GM18519 (cell line): ENCODE measurements at regions not wholly inside any gene's neighbourhood (a gene's known extent, or its start where the extent isn't known, plus 50 kb on each side); places are given as distances from the start of the nearest gene placed in this dataset.
A peak's percentile ranks its signal among the peaks of the same experiment; 100 is the strongest.

Source experiments
- ATAC-seq: cut with Tn5 transposase; IDR thresholded peaks from one replicate; pipeline ENCODE4 v1.9.1; 2021; ENCODE audit warnings: mild to moderate bottlenecking, moderate library complexity; ENCODE audit not compliant: unreplicated experiment, low FRiP score

DNA sequence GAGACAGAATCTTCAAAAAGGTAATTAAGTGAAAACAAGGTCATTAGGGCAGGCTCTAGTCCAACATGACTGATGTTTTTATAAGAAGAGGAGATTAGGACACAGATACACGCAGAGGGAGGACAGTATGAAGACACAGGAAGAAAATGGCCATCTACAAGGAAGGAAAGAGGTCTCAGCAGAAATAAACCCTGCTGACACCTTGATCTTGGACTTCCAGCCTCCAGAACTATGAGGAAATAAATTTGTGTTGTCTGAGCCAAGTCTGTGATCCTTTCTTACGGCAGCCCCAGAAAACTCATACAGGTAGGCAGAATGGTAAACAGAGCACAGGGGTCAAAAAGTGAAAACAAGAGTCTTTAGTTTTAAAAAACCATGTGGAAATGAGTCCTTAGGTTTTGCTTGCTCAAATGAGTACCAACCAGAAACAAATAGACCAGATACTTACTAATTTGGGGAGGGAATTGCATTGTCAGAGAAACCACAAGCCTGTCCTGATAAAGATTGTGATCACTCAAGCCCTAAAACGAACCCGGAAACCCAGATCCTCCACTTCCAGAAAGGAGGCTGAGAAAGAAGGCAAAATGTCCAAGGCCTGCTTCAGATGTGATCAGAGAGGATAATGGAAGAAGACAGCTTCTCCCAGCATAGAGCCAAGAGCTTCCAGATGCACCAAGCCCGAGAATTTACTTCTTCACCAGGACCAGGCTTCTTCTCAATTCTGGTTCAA, 93.9 kb downstream of the DUSP6 start:
- no peak for ATAC-seq

DNA sequence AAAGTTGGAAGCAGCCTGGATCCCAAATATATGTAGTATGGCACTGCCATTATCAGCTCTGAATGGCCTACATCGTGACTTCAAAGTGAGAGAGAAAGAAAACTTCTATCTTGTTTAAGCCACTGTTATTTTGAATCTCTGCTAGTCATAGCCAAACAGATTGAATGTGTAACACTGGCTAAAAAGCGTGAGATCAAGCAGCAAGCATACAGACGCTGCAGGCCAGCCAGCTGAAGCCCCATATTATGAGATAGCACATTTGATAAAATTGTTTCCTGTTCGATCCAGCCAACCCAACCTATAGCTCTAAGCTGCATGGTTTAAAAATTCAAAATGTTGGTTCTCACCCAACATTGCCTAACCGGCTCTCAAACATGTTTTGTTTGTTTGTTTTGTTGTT, 95.0 kb downstream of the DUSP6 start:
- ATAC-seq, result no peak

DNA sequence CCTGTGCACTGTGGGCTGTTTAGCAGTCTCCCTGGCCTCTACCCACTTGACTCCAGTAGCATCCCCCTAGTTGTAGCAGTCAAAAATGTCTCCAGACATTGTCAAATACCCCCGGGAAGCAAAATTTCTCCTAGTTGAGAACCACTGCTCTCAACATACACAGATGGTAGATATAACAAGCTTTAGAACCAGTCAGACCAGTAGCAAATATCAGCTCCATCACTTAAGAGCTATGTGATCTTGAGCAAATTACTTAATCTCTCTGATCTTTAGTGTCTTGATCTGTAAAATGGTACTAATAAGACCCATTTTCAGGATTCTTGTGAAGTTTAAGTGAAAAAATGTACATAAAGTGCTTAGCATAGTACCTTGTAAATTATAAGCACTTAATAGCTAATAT, 96.2 kb downstream of the DUSP6 start:
- no peak for ATAC-seq

DNA sequence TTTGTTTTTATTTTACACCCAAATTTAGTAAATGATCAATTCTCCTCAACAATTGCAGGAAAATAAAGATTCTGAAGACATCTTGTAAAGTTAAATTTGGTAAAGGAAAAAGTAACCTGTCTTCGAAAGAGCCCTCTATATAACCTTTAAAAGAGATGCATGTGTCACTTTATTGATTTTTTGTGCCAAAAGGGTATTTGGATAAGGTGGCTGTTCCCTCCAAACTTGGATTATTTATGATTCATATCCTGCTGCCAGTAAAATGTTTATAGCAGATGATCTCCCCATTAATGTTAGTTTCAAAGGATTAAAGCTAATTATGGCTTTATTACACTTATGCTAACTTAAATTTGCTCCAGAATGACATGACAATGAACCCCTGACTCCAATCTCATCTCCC, 98.8 kb downstream of the DUSP6 start:
- ATAC-seq, result no peak

DNA sequence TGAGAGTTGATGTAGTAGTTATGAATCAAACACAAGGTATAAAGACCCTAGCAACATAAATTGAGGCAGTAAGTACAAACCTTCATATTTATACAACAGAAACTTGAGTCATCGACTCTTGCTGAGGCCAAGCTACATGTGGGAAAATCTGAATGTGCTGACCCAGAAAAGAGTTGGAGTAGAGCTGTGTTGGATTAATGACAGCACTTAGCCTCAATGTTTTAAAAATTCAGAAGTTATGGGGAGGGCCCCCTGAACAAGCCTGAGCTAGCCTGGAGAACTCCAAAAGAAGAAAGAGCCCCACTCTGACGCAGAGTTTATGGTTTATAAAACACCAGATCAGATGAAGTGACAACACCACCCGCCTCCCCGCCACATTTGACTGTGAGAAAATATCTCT, 100.0 kb downstream of the DUSP6 start:
- no peak for ATAC-seq

DNA sequence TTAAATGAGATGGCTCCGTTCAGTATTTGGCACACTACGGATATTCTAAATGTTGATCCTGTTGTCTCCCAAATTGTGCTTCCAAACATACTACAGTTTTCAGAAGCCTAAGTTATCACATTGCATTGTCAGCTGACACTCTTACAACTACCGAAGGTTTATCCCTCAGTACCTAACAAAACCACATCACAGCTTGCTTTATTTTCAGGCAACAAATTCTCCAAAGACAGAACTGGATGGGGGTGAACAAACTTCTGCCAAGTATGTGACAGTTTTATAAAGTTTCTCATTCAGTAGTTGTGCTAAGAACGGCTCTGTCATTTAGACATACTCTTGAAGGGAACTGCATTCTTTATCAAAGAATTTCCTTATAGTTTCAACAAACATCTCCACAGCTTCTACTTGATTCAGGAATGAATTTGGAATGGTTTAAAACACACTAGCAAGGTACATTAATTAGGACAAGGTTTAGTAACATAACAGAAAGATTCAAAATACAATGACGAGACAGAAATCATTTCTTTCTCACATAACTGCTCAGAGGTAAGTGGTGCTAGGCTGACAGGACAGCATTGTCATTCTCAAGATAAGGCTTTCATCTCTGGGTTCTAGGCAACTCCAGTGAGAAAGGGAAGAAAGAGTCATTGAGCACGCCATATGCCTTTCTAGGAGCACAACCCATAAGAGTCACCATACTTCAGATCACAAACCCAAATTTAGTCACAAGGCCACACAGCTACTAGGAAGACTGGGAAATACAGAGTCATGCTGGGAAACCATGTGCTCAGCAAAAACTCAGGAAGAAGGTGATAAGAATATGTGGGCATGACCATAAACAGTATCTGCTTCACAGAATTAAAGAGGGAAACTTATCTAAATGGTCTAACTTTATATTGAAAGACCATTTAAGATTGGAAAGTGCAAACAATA, 100.7 kb downstream of the DUSP6 start:
- ATAC-seq, result no peak

DNA sequence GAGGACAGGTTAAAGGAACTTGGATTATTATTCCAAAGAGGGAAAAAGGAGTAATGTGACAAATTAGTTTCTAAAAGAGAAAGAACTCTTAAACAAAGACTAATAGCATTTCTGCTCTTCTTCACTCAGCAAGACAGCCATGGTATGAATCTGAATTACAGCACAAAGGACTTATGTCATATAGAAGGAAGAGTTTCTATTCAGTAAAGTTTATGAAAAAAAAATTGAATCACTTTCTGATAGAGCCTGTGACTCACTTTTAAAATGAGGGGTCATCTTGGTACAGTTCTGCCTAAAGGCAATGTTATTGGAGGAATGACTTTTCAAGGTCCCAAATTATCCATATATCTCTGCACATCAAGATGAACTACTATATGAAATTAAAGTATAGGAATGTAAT, 101.7 kb downstream of the DUSP6 start:
- no peak for ATAC-seq

DNA sequence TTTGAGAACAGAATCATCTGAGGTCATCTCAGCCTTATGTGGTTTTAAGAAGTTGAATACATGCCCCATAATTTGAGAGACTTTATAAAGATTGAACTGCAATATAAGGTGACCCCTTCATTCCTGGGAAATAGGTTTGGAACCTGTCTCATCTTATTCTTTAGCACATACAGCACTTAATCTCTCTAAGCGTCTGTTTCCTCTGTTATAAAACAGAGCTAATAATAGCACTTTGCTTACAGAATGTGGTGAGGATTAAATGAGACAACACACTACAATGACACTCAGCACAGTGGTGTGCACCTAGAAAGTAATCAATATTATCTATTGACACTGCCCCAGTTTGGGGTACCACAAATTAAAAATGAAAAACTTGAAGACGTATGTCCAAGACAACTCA, 102.1 kb downstream of the DUSP6 start:
- no peak for ATAC-seq

DNA sequence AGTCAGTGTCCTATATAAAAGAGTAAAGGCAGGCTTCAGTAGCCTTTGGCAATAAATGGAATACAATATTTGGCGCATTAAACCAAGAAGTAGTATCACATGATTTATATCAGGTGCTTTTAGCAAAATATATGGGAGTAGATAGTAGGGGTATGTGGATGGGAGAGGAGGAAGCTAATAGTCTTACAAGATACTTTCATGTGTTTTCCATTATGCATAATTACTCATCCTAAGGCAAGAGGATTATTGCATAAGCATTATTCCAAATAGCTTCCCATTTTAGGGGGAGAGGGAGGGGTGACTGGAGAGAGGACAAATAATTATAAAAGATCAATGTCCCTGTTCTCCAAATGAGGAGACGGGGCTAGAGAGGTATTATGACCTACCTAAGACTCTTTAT, 104.3 kb downstream of the DUSP6 start:
- ATAC-seq, result no peak

DNA sequence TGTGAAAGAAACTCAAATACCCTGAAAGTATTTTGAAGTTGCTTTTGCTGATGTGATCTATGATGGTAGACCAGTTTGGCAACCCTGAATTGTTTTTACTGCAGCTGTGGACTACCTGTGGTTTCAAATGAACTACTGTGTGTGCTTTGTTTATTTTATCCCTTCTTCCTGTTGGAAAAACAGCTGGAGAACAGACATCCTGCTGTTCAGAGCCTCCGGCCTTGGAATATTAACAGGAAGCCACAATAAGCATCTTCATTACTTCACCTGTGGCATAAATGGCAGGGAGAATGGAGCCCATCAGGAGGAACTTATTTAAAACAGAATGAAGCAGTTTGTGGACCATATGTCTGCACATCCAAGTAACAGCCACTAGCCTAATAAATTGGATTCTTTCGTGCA, 104.8 kb downstream of the DUSP6 start:
- no peak for ATAC-seq

DNA sequence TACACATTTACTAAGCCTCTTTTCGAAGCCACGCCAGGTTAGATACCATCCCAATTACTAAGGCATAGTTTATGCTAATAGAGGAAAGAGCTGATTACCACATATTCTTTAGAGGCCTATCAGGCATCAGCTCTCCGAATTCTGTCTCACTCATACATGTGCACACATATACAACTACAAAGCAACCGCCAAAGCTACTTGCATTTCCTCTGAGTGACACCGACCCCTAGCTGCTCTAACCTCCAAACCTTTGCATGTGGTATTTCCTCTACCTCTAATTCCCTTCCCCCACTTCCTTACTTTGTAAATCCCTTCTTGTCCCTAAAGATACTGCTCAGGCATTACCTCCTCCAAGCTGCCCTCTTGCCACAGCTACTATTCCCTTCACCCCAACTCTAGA, 107.2 kb downstream of the DUSP6 start:
- no peak for ATAC-seq

DNA sequence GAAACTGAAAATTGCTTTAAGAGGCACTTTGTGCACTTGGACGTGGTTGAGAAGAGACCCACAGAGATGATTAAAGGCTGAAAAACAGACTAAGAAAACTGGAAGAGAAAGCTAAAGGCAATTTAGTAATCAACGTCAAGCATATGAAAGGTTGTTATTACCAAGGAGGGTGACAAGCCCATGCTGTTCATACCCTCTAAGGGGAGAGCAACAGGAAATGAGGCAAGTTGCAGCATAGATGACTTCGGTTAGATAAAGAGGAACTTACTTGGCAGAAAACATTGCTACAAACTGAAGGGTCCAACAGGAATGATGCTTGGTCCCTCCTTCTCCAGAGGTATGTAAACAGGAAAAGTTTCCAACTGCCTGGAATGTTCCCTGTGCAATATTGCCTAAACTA, 107.8 kb downstream of the DUSP6 start:
- peak; percentile 65 for ATAC-seq

DNA sequence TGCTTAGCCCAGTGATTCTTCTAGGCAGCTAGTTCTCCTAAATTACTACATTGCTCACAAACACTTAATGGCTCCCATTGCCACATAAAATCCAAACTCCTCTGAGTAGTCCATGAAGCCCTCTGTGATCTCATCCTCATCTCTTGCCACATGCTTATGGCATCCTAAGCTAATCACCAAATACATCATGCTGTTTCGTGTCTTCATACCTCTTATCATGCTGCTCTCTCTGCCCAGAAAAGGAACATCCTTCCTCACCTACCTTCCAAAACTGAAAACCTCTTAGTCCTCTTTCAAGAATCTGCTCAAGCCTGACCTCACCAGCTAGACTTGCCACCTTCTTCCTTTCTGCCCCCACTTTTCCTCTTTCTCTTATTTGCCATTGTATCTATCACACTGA, 108.5 kb downstream of the DUSP6 start:
- no peak for ATAC-seq

DNA sequence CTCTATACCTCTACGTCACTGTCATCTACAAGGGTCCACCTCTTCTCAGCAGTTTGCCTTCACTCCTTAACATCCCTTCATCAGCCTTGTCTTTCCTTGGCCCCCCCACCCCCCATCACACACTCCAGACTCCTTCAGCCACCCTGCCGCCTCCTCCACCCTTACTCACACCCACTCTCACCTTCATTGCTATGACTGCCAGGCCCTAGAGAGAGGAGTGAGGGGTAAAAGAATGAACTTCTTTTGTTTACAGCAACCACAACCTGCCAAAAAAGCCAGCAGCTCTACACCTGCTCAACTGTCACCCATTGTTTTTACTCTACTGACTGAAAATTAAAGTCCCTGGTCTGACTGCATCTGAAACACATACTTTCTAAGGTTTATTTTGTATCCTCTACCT, 112.8 kb downstream of the DUSP6 start:
- ATAC-seq, result no peak

DNA sequence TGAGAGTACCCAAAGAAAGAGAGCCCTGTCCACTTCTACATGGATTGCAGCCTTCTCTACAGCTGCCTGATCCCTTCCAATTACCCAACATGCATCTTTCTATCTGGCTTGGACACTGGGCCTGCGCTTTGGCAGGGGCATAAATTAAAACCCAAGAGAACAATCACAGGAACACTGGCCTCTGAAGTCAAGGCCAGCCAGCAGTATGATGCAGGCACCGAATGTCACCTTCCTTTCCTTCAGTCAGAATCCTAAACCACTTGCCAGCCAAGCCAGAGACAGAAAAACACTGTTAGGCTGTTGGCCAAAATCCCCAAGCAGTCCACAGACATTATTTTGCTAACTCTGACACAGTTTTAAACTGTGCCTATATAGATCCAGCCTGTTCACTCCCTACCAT, 113.7 kb downstream of the DUSP6 start:
- ATAC-seq, result no peak

DNA sequence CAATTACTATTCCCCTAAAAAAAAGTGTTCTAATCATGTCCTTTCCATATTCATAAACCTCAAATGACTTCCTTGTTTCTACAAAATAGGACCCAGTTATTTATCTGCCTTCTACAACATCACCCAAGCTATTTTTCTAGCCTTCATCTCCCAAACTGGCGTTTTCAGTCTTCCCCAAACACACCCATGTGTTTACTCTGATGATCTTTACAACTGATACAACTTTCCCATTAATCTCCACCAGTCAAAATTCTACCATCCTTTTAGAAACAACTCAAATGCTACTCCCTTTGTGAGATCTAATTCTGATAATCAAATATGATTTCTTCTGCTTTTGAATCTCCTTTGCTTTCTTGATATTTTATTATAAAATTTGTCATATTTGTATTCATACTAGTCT, 114.5 kb downstream of the DUSP6 start:
- no peak for ATAC-seq

DNA sequence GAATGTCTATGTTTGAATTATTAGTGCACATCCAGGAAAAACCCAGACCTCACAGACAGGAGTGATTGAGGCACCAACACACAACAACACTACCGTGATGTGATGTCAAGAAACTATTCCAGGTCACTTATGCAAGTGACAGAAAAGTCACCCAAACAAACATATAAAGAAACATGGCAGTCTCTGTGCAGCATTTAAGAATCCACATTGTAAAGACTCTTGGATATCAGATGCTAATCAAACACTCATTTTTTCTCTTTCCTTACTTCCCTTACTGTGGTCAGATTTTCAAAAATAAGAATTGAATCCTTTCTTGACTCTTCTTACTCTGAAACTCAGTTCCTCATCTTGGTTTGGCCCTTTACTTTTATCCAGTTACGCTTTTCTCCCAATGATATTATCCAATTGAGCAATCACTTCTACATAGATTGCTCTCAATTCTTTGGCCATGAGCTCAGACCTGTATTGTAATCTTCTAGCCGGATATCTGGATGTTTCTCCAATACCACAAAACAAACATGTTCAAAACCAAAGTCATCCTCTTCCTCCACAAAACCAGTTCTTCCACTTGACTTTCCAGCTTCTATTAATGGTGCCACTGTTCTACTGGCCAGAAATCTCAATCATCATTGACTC, 115.4 kb downstream of the DUSP6 start:
- no peak for ATAC-seq

DNA sequence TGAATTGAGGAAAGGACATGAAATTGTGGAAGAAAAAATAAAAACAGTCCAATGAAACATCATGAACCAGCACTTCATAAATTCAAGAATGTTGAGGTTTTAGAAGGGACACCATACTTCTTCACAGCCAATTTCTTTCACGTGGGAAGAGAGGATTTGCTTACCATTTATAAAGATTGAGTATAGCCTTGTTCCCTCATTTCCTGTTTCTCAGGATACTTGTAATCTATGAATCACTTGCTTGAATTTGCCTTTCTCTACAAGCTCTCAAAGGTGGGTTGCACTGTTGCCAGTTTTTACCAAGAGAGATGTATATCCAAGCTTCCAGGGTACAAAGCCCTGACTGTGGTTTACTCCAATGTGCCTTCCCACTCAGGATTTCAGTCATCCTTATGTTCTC, 116.1 kb downstream of the DUSP6 start:
- no peak for ATAC-seq

DNA sequence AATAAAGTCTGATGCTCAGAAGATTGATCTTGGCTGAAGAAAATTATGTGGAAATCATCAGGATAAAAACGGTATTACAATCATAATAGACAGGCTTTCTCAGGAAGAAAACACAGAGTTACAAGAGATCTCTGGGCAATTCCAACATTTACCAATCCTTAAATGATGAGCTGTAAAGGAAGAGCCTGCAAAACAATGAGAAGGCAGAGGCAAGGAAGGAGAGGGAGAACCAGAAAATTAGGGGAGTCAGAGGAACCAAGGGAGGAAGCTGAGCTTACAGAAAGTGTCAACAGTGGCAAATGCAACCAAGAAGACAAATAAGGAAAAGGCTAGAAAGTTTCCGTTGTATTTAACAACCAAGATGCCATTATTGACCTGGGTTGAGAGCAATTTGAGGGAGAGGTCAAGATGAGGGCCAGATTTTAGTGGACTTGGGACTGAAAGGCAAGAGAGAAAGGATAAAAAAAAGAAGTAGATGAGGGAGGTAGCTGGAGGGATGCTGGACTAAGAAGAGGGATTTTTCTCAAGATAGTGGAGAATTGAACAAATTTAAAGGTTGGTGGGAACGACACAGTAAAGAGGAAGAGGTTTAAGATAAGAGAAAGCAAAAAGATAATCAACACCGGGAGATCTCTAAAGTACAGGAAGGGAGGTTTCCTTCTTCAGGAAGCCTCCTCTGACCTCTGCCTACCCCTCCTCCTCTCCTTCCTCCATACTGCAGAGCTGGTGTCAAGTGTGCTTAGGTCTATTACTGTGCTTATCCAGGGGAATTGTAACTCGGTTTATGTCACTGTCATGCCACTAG, 116.9 kb downstream of the DUSP6 start:
- no peak for ATAC-seq

DNA sequence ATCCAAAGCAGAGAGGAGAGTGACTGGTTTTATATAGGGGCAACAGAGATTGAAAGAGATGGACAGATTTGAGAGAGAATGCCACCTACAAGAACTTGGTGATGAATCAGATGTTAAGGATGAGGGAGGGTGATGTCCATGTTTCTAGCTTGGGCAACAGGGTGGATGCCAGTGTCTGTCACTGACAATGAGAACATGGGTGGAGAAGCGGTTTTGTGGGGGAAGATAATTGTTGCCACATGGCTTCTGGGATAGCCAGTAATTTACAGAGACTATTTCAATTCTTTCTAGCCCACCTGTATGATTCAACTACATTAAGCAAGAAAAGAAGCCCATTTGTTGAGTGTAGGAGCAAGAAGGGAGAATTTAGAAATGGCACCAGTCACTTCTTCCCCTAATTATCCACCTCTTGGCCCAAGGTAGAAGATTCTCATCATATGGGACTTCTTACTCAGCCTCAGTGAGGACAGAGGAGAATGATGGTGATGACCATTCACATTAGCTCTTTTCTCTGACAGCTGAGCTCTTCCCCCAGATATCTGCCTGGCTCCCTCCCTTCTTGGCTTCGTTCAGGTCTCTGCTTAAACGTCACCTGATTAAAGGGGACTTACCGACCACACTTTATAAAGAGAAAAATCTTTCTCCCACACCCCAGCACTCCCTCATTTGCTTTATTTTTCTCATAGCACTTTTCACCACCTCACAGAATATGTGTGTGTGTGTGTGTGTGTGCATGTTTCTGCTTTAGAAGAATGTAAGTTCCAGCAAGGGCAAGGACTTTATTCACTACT, 117.8 kb downstream of the DUSP6 start:
- ATAC-seq, result no peak
